Neural progenitor cell (in vitro differentiated cells): ENCODE measurements at regions not wholly inside any gene's neighbourhood (a gene's known extent, or its start where the extent isn't known, plus 50 kb on each side); places are given as distances from the start of the nearest gene placed in this dataset.

Source experiments
- CTCF ChIP-seq: fragments of 200-600 bp; sonication (generic); IDR thresholded peaks from 2 replicates; pipeline ENCODE4 v1.5.1; 2017; ENCODE audit warnings: antibody characterized with exemption, mild to moderate bottlenecking
- EZH2 ChIP-seq: fragments of 200-600 bp; sonication (generic); IDR thresholded peaks from 2 replicates; pipeline ENCODE4 v1.6.1; 2017; ENCODE audit warnings: antibody characterized with exemption, mild to moderate bottlenecking, moderate library complexity

DNA sequence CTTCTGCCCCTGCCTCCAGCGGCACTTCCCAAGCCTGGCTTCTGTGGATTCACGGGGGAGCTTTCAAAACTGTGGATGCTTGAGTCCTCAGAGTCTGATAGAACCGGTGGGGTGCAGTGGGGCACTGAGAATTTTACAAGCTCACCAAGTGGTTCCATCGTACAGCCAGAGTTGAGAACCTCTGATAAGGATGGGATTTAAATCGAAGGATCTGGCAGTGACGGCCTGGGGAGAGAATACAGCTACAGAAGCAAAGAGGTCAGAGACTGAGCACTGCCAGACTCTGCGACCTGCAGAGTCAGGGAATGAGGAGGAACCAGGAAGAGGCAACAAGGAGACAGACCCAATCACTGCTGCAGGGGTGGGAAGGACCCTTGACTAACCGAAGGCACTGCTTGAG lies 124.6 kb upstream of the BOD1 start:
- TF ChIP-seq CTCF (no peak), EZH2 (no peak)
